NAMALWA (cell line): ENCODE measurements at regions not wholly inside any gene's neighbourhood (a gene's known extent, or its start where the extent isn't known, plus 50 kb on each side); places are given as distances from the start of the nearest gene placed in this dataset.
A peak's percentile ranks its signal among the peaks of the same experiment; 100 is the strongest.
"Not testable (repeated sequence)": the region's sequence is repeated elsewhere in the genome, so short reads cannot be mapped to it uniquely, and the experiment has no call there.

Experiments used
- DNase-seq: peaks from one replicate; pipeline ENCODE4 v3.0.0-alpha.2; 2015; ENCODE audit warnings: low spot score

- peak; percentile 3 for DNase-seq
Measured at GRCh38 chr14:23861666-23862065, 91.9 kb upstream of the DHRS4 start.

DNA sequence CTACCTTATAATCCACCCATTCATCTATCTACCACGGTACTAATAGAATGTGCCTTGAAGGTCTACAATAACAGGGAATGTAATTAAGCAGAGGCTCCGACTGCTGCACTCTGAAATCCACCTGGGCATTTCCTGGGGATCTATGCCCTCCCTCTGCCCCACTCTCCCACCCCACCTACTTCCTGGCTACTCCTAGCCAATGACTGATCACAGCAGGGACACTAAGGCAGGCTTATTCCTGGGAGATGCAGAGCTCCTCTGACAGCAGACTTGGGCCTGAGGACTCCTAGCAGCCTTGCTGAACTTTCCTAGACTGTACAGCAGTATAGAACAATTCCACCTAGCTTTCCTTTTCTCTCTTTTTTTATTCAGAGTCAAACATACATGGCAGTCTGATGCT, 91.1 kb upstream of the DHRS4 start:
- no peak for DNase-seq

GRCh38 chr14:23863836-23864235, 89.7 kb upstream of the DHRS4 start:
- DNase-seq, result no peak

GRCh38 chr14:23864259-23864658, 89.3 kb upstream of the DHRS4 start:
- DNase-seq, result no peak

- no peak for DNase-seq
Measured at GRCh38 chr14:23864861-23865260, 88.7 kb upstream of the DHRS4 start.

GRCh38 chr14:23865502-23865901, 88.1 kb upstream of the DHRS4 start:
- no peak for DNase-seq

DNA sequence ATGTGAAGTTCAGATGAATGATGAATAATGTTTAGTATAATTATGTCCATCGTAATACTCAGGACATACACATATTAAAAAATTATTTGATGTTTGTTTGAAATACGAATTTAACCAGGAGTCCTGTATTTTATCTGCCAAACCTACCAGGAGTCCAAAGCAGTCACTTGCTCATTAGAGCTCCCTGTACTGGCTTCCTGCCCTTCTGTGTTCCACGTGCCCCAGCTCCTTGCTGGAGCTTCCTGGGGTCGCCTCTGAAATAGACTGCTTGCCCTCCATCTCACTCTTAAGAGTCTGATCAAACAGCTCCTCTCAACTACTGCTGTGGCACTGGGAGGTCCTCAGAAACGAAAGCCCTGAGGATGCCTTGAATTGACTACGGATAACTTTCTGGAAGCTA, 87.3 kb upstream of the DHRS4 start:
- no peak for DNase-seq

DNA sequence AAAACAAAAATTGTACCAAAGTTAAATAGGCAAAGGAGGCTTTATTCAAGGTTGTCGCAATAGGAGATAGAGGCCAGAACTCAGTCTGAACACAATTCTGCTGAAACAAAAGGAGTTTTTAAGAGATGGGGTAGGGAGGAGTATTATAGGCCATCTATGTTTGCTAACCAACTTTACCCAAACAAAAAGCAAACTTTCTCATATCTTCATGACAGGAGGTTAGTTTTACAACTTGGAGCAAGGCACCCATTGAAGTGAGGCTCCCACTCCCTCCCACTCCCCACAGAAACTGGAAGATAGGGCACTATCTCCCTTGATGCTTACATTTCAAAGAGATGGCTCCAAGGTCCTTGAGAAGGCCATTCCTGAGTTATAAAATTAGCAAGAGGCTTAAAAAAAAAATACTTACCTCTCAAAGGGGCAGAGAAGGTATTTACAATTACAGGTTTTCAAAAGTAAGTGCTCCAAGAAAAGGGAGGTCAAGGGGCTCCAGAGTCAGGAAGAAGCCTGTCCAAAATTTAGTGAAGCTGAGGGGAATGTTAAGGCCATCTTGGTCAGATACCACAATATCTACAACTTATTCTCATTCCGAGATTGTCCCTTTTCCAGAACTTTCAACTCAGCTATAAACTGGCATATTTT, 84.4 kb upstream of the DHRS4 start:
- no peak for DNase-seq

DNA sequence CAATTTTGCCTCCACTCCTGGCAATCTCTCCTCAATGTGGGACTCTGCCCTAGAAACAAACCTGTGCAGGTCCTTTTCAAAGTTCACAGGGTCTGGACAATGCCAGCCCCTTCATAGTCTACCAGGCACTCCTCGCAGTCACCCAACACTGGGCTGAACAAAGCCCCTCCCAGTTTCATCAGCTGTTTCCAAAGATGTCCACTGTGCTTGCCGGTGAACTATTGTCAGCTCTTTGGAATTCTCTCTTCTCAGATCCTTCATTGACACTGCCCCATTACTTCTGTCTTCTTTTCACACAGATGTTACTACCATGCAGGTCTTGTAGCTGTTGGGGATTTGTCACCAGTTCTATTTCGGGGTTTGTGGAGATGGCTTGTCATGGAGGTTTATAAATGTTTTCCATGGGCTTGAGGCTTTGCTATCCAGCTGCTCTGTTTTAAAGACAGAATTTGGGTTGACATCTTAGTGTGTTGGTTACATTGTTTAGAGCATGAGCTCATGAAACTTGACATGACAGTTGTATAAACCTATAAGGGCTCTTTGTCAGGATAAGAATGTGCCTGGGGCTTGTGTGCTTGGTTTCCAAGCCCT, 77.3 kb upstream of the DHRS4 start:
- no peak for DNase-seq

DNA sequence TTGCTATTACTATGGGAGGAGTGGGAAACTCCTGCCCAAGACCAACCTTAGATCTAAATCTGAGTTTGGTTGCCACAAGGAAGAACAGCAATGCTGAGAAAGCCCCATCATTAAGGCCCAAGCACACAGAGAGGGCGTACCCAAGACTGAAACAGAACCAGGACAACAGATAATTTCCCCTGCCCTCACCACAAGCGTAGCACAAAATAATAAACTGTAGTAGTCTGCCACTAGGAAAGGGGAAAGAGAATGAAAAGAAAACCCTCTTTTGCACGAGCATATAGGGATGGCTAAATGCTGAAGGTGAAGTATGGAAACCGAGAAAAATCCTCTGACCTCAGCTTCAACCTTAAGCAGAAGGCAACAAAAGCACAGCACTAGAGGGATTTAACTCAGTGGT, 76.5 kb upstream of the DHRS4 start:
- DNase-seq, result no peak

DNA sequence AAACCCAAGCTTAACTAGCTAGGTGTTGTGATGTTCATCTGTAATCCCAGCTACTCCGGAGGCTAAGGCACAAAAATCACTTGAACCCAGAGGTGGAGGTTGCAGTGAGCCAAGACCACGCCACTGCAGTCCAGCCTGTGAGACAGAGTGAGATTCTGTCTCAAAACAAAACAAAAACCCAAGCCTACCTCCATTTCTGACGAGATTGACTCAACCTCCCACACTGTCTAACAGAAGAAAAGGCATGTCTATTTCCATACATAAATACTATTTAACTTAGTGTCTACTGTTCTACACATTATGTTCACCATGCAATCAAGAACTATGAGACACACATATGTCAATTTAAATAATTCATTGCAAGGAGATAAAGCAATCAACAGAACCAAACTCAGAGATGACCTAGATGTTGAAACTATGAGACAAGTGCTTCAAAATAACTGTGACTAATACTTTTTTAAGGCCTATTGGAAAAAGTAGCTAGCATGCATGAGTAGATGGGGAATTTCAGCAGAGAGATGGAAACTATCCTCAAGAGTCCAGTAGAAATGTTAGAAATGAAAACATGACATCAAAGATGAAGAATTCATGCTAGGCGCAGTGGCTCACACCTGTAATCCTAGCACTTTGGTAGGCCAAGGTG, 75.9 kb upstream of the DHRS4 start:
- no peak for DNase-seq

GRCh38 chr14:23881282-23881681, 72.3 kb upstream of the DHRS4 start:
- no peak for DNase-seq

GRCh38 chr14:23883684-23884540, 69.7 kb upstream of the DHRS4 start:
- no peak for DNase-seq

DNA sequence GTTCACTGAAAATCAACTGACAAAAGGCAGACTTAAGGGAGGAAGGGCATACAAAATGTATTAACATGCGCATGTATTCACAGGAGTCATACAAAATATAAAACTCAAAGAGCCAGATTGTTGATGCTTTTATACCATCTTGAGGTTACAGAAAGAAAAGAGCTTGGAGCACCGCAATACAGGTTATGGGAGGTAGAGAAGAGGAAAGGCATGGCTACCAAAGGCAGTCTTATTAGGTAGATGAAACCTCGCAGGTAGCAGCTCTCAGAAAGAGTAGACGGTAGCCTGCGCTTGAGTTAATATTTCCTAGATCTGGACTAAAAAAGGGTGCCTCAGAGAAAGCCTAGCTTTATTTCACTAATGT, 69.0 kb upstream of the DHRS4 start:
- DNase-seq, result no peak

DNA sequence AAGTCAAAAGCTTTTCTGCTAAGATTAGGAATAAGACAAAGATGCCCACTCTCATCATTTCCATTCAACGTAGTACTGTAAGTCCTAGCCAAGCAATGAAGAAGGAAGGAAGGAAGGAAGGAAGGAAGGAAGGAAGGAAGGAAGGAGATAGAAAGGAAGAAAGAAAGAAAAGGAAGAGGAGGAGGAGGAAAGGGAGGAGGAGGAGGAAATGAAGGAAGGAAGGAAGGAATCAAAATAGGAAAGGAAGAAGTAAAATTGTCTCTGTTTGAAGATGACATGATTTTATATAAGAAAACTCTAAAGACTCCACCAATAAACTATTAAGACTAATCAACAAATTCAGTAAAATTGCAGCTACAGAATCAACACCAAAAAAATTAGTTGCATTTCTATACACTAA, 66.0 kb upstream of the DHRS4 start:
- no peak for DNase-seq

- DNase-seq, result not testable (repeated sequence)
Measured at GRCh38 chr14:23891717-23892116, 61.9 kb upstream of the DHRS4 start.

- DNase-seq, result not testable (repeated sequence)
Measured at GRCh38 chr14:23892289-23892688, 61.3 kb upstream of the DHRS4 start.

- DNase-seq, result no peak
Measured at GRCh38 chr14:23894362-23895052, 59.1 kb upstream of the DHRS4 start.

- DNase-seq, result no peak
Measured at GRCh38 chr14:23895053-23895419, 58.5 kb upstream of the DHRS4 start.

DNA sequence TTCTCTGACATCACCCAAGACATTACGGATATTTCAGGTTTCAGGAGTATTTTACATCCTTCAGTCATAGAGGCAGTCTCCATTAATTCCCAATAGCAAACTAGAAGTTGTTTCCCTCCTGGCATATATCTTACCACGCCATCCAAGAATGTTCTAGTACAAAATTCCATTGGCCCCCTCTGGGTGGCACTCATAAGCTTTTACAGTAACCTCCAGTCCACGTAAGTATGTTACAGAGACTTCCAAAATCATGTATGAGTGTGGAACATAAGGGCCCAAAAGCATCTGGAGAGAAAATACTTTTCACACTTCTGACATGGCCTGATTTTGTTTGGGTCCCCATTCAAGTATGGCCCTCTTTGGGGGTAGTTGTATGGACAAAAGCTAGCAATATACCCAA, 58.1 kb upstream of the DHRS4 start:
- no peak for DNase-seq

- DNase-seq, result no peak
Measured at GRCh38 chr14:23896609-23897153, 56.9 kb upstream of the DHRS4 start.

GRCh38 chr14:23897291-23897690, 56.3 kb upstream of the DHRS4 start:
- DNase-seq, result not testable (repeated sequence)
